Prostate gland (tissue), 2 donors: ENCODE measurements at regions not wholly inside any gene's neighbourhood (a gene's known extent, or its start where the extent isn't known, plus 50 kb on each side); places are given as distances from the start of the nearest gene placed in this dataset.

Experiments
- DNase-seq: peaks from one replicate; pipeline ENCODE4 v3.0.0-alpha.2; 2019; ENCODE audit warnings: low spot score
- H3K27ac ChIP-seq, 2 donors: fragments of 200-600 bp; sonication (generic); 2 replicates each; pipeline ENCODE4 v1.5.1; 2017 to 2019
- H3K27me3 ChIP-seq: fragments of 200-600 bp; sonication (generic); replicated peaks from 2 replicates; pipeline ENCODE4 v1.5.1; 2019; ENCODE audit not compliant: insufficient read depth
- H3K36me3 ChIP-seq, 2 donors: fragments of 200-600 bp; sonication (generic); 1 replicate in 1 of 2; 2 replicates in 1 of 2; pipeline versions ENCODE4 v1.5.1 to v1.8.1; 2017 to 2019
- H3K4me1 ChIP-seq: fragments of 200-600 bp; sonication (generic); replicated peaks from 2 replicates; pipeline ENCODE4 v1.5.1; 2019
- H3K4me3 ChIP-seq, 2 donors: fragments of 200-600 bp; sonication (generic); 2 replicates each; pipeline ENCODE4 v1.5.1; 2017 to 2019
- H3K9me3 ChIP-seq: fragments of 200-600 bp; sonication (generic); 2 replicates; pipeline ENCODE4 v1.5.1; 2017
- CTCF ChIP-seq, 4 experiments: fragments of 200-600 bp in 2 of 4; fragments of 450-650 bp in 2 of 4; sonication (generic) in 2 of 4; IDR thresholded peaks; 1 replicate in 3 of 4; 2 replicates in 1 of 4; pipeline ENCODE4 v1.5.1; 2016 to 2019; ENCODE audit warnings: antibody characterized with exemption in 4 of 4, mild to moderate bottlenecking in 2 of 4, moderate library complexity in 2 of 4
- POLR2A ChIP-seq: fragments of 450-650 bp; IDR thresholded peaks from one replicate; pipeline ENCODE4 v1.6.1; 2016; ENCODE audit warnings: antibody characterized with exemption, mild to moderate bottlenecking
- POLR2AphosphoS5 ChIP-seq: sonication (generic); formaldehyde crosslinking; IDR thresholded peaks from one replicate; pipeline ENCODE4 v1.6.1; 2017; ENCODE audit warnings: antibody characterized with exemption
- WGBS: methylation state at CpG from one replicate; pipeline ENCODE4 v1.1.5; 2018; 5-methylcytosine and 5-hydroxymethylcytosine counted together
- intact Hi-C: fragments of 100-400 bp; cut with DNase I; formaldehyde crosslinking; loops from one replicate; pipeline ENCODE4 v1.14.2; 2022

- Histone ChIP-seq H3K27ac (no peak overlapping the region), H3K9me3 (no peaks in the 10 kb centered on the region), H3K27me3 (no peaks in the 10 kb centered on the region), H3K4me1 (no peaks in the 10 kb centered on the region), H3K4me3 (no peak overlapping the region), H3K36me3 (no peaks in the 10 kb centered on the region)
- TF ChIP-seq POLR2A, result no peak
- TF ChIP-seq CTCF (IDR thresholded peaks at IDR 0.05), result no peak
- TF ChIP-seq POLR2AphosphoS5, result no peak
- 45% methylated on average over 3 of the region's 3 CpGs for WGBS
- intact Hi-C loops, result no loop called here
- DNase-seq, result no peak
Measured at GRCh38 chr13:97570442-97570841, 136.5 kb downstream of the RAP2A start.

GRCh38 chr13:97573011-97573410 is 139.0 kb downstream of the RAP2A start:
- 97% methylated on average over 1 of the region's 1 CpG for WGBS
- H3K4me1 ChIP-seq, result no peaks in the 10 kb centered on the region
- H3K27me3 ChIP-seq, result no peaks in the 10 kb centered on the region
- no peaks in the 10 kb centered on the region for H3K36me3 ChIP-seq
- no peak for TF ChIP-seq CTCF (IDR thresholded peaks at IDR 0.05)
- no peak for TF ChIP-seq POLR2A
- no peak for TF ChIP-seq POLR2AphosphoS5
- H3K4me3 ChIP-seq, result no peak overlapping the region
- intact Hi-C loops, result no loop called here
- no peak for DNase-seq
- no peak overlapping the region for H3K27ac ChIP-seq
- H3K9me3 ChIP-seq, result no peaks in the 10 kb centered on the region

GRCh38 chr13:97574926-97575325 is 141.0 kb downstream of the RAP2A start:
- TF ChIP-seq POLR2AphosphoS5, result no peak
- no peak for TF ChIP-seq POLR2A
- TF ChIP-seq CTCF (IDR thresholded peaks at IDR 0.05), result no peak
- 67% methylated on average over 5 of the region's 5 CpGs for WGBS
- Histone ChIP-seq H3K27me3 (no peaks in the 10 kb centered on the region), H3K9me3 (no peaks in the 10 kb centered on the region), H3K27ac (no peak overlapping the region), H3K36me3 (no peaks in the 10 kb centered on the region), H3K4me3 (no peak overlapping the region), H3K4me1 (no peaks in the 10 kb centered on the region)
- DNase-seq, result no peak
- intact Hi-C loops, result no loop called here

GRCh38 chr13:97577026-97577425 is 143.1 kb downstream of the RAP2A start:
- DNase-seq, result no peak
- intact Hi-C loops, result no loop called here

More at GRCh38 chr13:97577026-97577425, 143.1 kb downstream of the RAP2A start:
- 98% methylated on average over 2 of the region's 2 CpGs for WGBS
- Histone ChIP-seq H3K4me3 (no peak overlapping the region), H3K36me3 (no peaks in the 10 kb centered on the region), H3K9me3 (no peaks in the 10 kb centered on the region), H3K27ac (no peak overlapping the region), H3K4me1 (no peaks in the 10 kb centered on the region), H3K27me3 (no peaks in the 10 kb centered on the region)
- TF ChIP-seq CTCF (IDR thresholded peaks at IDR 0.05), result no peak
- TF ChIP-seq POLR2A, result no peak
- no peak for TF ChIP-seq POLR2AphosphoS5
